ENCODE measurements at regions not wholly inside any gene's neighbourhood (a gene's known extent, or its start where the extent isn't known, plus 50 kb on each side); places are given as distances from the start of the nearest gene placed in this dataset.

- Histone ChIP-seq H3K27me3 (no peaks in the 10 kb centered on the region), H3K4me1 (no peaks in the 10 kb centered on the region), H3K27ac (no peak overlapping the region), H3K4me3 (no peak overlapping the region), H3K36me3 (no peaks in the 10 kb centered on the region), H3K9me3 (no peaks in the 10 kb centered on the region)
- no peak for DNase-seq
- WGBS, 5 donors = 77 to 88% (median 81%) methylated on average over 7 of the region's 7 CpGs
- no peak for TF ChIP-seq CTCF (IDR thresholded peaks at IDR 0.05)
- TF ChIP-seq POLR2A (IDR thresholded peaks at IDR 0.05) = no peak
- TF ChIP-seq POLR2AphosphoS5 (IDR thresholded peaks at IDR 0.05) = no peak
- TF ChIP-seq EP300 (IDR thresholded peaks at IDR 0.05) = no peak
- intact Hi-C loops (cut with DNase I; ENCODE audit: low total_unique reads) = no loop called here
Measured at GRCh38 chr6:3577517-3577916, 120.7 kb upstream of the SLC22A23 start.

- TF ChIP-seq POLR2AphosphoS5 (IDR thresholded peaks at IDR 0.05) (no peak), CTCF (IDR thresholded peaks at IDR 0.05) (no peak), EP300 (IDR thresholded peaks at IDR 0.05) (no peak), POLR2A (IDR thresholded peaks at IDR 0.05) (no peak)
- 69 to 74% (median 70%) methylated on average over 8 of the region's 8 CpGs for WGBS, 5 donors
Measured at GRCh38 chr6:3575701-3576100, 118.9 kb upstream of the SLC22A23 start.

GRCh38 chr6:3575166-3575565 lies 118.3 kb upstream of the SLC22A23 start:
- no peaks in the 10 kb centered on the region for H3K36me3 ChIP-seq
- H3K9me3 ChIP-seq = no peaks in the 10 kb centered on the region
- H3K4me3 ChIP-seq = no peak overlapping the region
- DNase-seq = no peak
- 81 to 91% (median 85%) methylated on average over 6 of the region's 6 CpGs for WGBS, 5 donors
- intact Hi-C loops (cut with DNase I; ENCODE audit: low total_unique reads) = no loop called here
- no peak for TF ChIP-seq EP300 (IDR thresholded peaks at IDR 0.05)
- TF ChIP-seq CTCF (IDR thresholded peaks at IDR 0.05) = no peak
- no peak for TF ChIP-seq POLR2A (IDR thresholded peaks at IDR 0.05)
- TF ChIP-seq POLR2AphosphoS5 (IDR thresholded peaks at IDR 0.05) = no peak
- peaks cover 0 to 4% (median 0%) of the 10 kb centered on the region in 3 donors for H3K27me3 ChIP-seq
- H3K27ac ChIP-seq = no peak overlapping the region
- no peaks in the 10 kb centered on the region for H3K4me1 ChIP-seq

More at GRCh38 chr6:3575701-3576100, 118.9 kb upstream of the SLC22A23 start:
- no peak for DNase-seq
- no peaks in the 10 kb centered on the region for H3K9me3 ChIP-seq
- H3K27ac ChIP-seq = no peak overlapping the region
- intact Hi-C loops (cut with DNase I; ENCODE audit: low total_unique reads) = no loop called here
- no peaks in the 10 kb centered on the region for H3K4me1 ChIP-seq
- no peak overlapping the region for H3K4me3 ChIP-seq
- no peaks in the 10 kb centered on the region for H3K36me3 ChIP-seq
- H3K27me3 ChIP-seq = peaks cover 0 to 4% (median 0%) of the 10 kb centered on the region in 3 donors

GRCh38 chr6:3573670-3574069 lies 116.8 kb upstream of the SLC22A23 start:
- DNase-seq = no peak
- Histone ChIP-seq H3K27me3 (peaks cover 0 to 4% (median 0%) of the 10 kb centered on the region in 3 donors), H3K9me3 (no peaks in the 10 kb centered on the region), H3K36me3 (no peaks in the 10 kb centered on the region), H3K4me1 (no peaks in the 10 kb centered on the region), H3K27ac (no peak overlapping the region), H3K4me3 (no peak overlapping the region)
- TF ChIP-seq POLR2AphosphoS5 (IDR thresholded peaks at IDR 0.05) (no peak), POLR2A (IDR thresholded peaks at IDR 0.05) (no peak), EP300 (IDR thresholded peaks at IDR 0.05) (no peak), CTCF (IDR thresholded peaks at IDR 0.05) (no peak)
- intact Hi-C loops (cut with DNase I; ENCODE audit: low total_unique reads) = no loop called here
- WGBS, 5 donors = 65 to 79% (median 77%) methylated on average over 3 of the region's 3 CpGs
